Vagina (tissue), 2 donors: ENCODE measurements at regions not wholly inside any gene's neighbourhood (a gene's known extent, or its start where the extent isn't known, plus 50 kb on each side); places are given as distances from the start of the nearest gene placed in this dataset.

Experiments
- CTCF ChIP-seq, 3 experiments: fragments of 450-650 bp in 2 of 3; fragments of 200-600 bp in 1 of 3; sonication (generic) in 1 of 3; IDR thresholded peaks; one replicate each; pipeline ENCODE4 v1.5.1; 2017 to 2019; ENCODE audit warnings: antibody characterized with exemption in 3 of 3, mild to moderate bottlenecking in 2 of 3, moderate library complexity in 2 of 3
- POLR2AphosphoS5 ChIP-seq, 2 donors: sonication (generic); formaldehyde crosslinking; IDR thresholded peaks; one replicate each; pipeline ENCODE4 v1.9.0; 2017; ENCODE audit warnings: antibody characterized with exemption in 2 of 2, mild to moderate bottlenecking in 2 of 2, low read depth in 1 of 2; ENCODE audit not compliant: insufficient read depth in 1 of 2

- TF ChIP-seq POLR2AphosphoS5 (IDR thresholded peaks at IDR 0.05; ENCODE audit: insufficient read depth in 1 of 2, low read depth in 1 of 2) (no peak), CTCF (IDR thresholded peaks at IDR 0.05) (no peak)
Observed at GRCh38 chr1:161421456-161421855, 53.8 kb upstream of the CFAP126 start.
